Calu3 (cell line): ENCODE measurements at regions not wholly inside any gene's neighbourhood (a gene's known extent, or its start where the extent isn't known, plus 50 kb on each side); places are given as distances from the start of the nearest gene placed in this dataset.
"Not testable (repeated sequence)": the region's sequence is repeated elsewhere in the genome, so short reads cannot be mapped to it uniquely, and the experiment has no call there.

Source experiments
- BruUV-seq: library from RNA; stranded (reverse); fragments of 400-500 nt; replicated peaks from 2 replicates; lab custom pipeline; 2021; lab: Mats Ljungman, UMichigan
- CTCF ChIA-PET: fragments of 300-600 bp; sonication (Branson Sonifier 250); formaldehyde crosslinking; loops from one replicate; lab custom pipeline; 2022; ENCODE audit warnings: antibody characterized with exemption; lab: Charles Lee
- DNase-seq: peaks from one replicate; pipeline ENCODE4 v3.0.0; 2022
- H3K27ac Mint-ChIP-seq: one replicate; pipeline ENCODE4 v1.8.0; 2022; ENCODE audit warnings: mixed read lengths; ENCODE audit not compliant: unreplicated experiment
- H3K27me3 Mint-ChIP-seq: one replicate; pipeline ENCODE4 v1.8.0; 2022; ENCODE audit warnings: mixed read lengths; ENCODE audit not compliant: unreplicated experiment
- H3K36me3 Mint-ChIP-seq: one replicate; pipeline ENCODE4 v1.8.0; 2022; ENCODE audit warnings: mild to moderate bottlenecking, moderate library complexity, mixed read lengths; ENCODE audit not compliant: insufficient read depth, unreplicated experiment
- H3K4me1 Mint-ChIP-seq: one replicate; pipeline ENCODE4 v1.8.0; 2022; ENCODE audit warnings: mild to moderate bottlenecking, low read depth, mixed read lengths; ENCODE audit not compliant: unreplicated experiment
- H3K4me3 Mint-ChIP-seq: one replicate; pipeline ENCODE4 v1.8.0; 2022; ENCODE audit warnings: mild to moderate bottlenecking, low read depth, moderate library complexity, mixed read lengths; ENCODE audit not compliant: unreplicated experiment
- H3K9me3 Mint-ChIP-seq: one replicate; pipeline ENCODE4 v1.8.0; 2022; ENCODE audit warnings: low read depth, mixed read lengths; ENCODE audit not compliant: unreplicated experiment
- CTCF ChIP-seq: fragments of 200-600 bp; IDR thresholded peaks from one replicate; pipeline ENCODE4 v1.8.0; 2022; ENCODE audit warnings: antibody characterized with exemption; ENCODE audit not compliant: unreplicated experiment
- intact Hi-C: fragments of 100-400 bp; cut with micrococcal nuclease; formaldehyde crosslinking; loops from one replicate; pipeline ENCODE4 v1.10.0; 2022; ENCODE audit not compliant: unreplicated experiment

GRCh38 chr10:10745291-10745690, 272.4 kb upstream of the CELF2 start:
- Mint-ChIP-seq H3K9me3 (peaks cover 9% of the 10 kb centered on the region), H3K27ac (no peak overlapping the region), H3K27me3 (no peaks in the 10 kb centered on the region), H3K4me1 (no peaks in the 10 kb centered on the region), H3K36me3 (no peaks in the 10 kb centered on the region), H3K4me3 (no peak overlapping the region)
- TF ChIP-seq CTCF, result no peak
- intact Hi-C loops, result no loop called here
- no peak for DNase-seq
- CTCF ChIA-PET, result no interaction called here
- BruUV-seq, result no TSS peak

DNA sequence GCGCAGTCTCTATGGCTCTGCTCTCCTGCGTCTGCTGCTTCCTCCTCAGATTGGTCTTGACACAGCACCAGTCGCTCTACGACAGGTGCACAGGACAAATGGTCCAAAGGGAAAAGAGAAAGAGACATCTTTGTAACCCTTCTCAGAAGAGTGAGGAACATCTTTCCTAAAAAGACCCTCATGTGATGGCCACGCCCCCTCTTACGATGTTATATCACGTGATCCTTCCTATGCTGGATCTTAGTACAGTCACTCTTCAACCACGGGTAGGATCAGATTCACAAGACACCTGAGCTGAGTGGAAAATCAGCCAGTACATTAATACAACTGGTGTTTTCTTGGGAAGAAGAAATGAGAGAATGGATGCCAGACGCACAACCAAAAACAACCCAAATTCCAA, 262.2 kb upstream of the CELF2 start:
- no peaks in the 10 kb centered on the region for H3K36me3 Mint-ChIP-seq
- TF ChIP-seq CTCF, result no peak
- CTCF ChIA-PET, result no interaction called here
- H3K9me3 Mint-ChIP-seq, result peaks cover 10% of the 10 kb centered on the region
- H3K4me1 Mint-ChIP-seq, result no peaks in the 10 kb centered on the region
- intact Hi-C loops, result no loop called here
- H3K4me3 Mint-ChIP-seq, result no peak overlapping the region
- no TSS peak for BruUV-seq
- H3K27me3 Mint-ChIP-seq, result no peaks in the 10 kb centered on the region
- H3K27ac Mint-ChIP-seq, result no peak overlapping the region
- no peak for DNase-seq

GRCh38 chr10:10758306-10758705, 259.4 kb upstream of the CELF2 start:
- no TSS peak for BruUV-seq
- peaks cover 13% of the 10 kb centered on the region for H3K9me3 Mint-ChIP-seq
- CTCF ChIA-PET, result no interaction called here
- intact Hi-C loops, result no loop called here
- DNase-seq, result no peak
- no peaks in the 10 kb centered on the region for H3K36me3 Mint-ChIP-seq
- TF ChIP-seq CTCF, result no peak
- no peaks in the 10 kb centered on the region for H3K4me1 Mint-ChIP-seq
- H3K27me3 Mint-ChIP-seq, result no peaks in the 10 kb centered on the region
- no peak overlapping the region for H3K27ac Mint-ChIP-seq
- no peak overlapping the region for H3K4me3 Mint-ChIP-seq

DNA sequence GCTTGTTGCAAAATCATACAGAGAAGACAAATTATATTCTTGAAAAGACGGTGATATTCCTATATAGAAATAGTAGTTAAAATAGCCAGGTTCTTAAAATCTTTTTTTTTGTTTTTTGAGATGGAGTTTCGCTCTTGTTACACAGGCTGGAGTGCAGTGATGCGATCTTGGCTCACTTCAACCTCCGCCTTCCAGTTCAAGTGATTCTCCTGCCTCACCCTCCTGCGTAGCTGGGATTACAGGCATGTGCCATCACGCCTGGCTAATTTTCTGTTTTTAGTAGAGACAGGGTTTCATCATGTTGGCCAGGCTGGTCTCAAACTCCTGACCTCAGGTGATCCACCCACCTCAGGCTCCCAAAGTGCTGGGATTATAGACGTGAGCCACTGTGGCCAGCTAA, 257.9 kb upstream of the CELF2 start:
- H3K27ac Mint-ChIP-seq, H3K4me3 Mint-ChIP-seq, H3K36me3 Mint-ChIP-seq, BruUV-seq, H3K27me3 Mint-ChIP-seq, DNase-seq, CTCF ChIA-PET, intact Hi-C loops, H3K4me1 Mint-ChIP-seq: not testable (repeated sequence)
- peaks cover 16% of the 10 kb centered on the region for H3K9me3 Mint-ChIP-seq

DNA sequence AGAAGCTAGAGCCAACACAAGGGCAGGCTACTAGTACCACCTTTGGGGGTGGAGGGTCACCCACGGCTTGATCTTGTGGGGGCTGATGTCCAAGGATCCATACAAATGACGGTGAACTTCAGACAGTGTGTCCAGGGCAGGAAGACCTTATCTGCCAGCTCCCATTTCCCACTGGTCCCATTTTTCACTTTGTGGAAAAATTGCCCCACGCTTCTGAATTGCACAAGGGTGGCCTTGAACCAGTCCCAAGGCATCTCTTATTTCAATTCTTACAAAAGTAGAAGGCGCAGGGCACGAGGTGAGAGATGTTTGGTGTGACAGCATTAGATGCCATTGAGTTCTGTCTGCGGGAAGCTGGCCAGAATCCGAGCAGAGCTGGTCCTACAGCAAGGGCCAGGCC, 252.7 kb upstream of the CELF2 start:
- Mint-ChIP-seq H3K9me3 (peaks cover 23% of the 10 kb centered on the region), H3K4me1 (no peaks in the 10 kb centered on the region), H3K27me3 (no peaks in the 10 kb centered on the region), H3K27ac (no peak overlapping the region), H3K36me3 (no peaks in the 10 kb centered on the region), H3K4me3 (no peak overlapping the region)
- BruUV-seq, result no TSS peak
- intact Hi-C loops, result no loop called here
- no peak for DNase-seq
- CTCF ChIA-PET, result no interaction called here
- no peak for TF ChIP-seq CTCF
